GM21528 (cell line): ENCODE measurements at regions not wholly inside any gene's neighbourhood (a gene's known extent, or its start where the extent isn't known, plus 50 kb on each side); places are given as distances from the start of the nearest gene placed in this dataset.
"Not testable (repeated sequence)": the region's sequence is repeated elsewhere in the genome, so short reads cannot be mapped to it uniquely, and the experiment has no call there.

Source experiments
- ATAC-seq: cut with Tn5 transposase; IDR thresholded peaks from one replicate; pipeline ENCODE4 v1.9.1; 2021; ENCODE audit warnings: mild to moderate bottlenecking, moderate library complexity; ENCODE audit not compliant: unreplicated experiment, low FRiP score

DNA sequence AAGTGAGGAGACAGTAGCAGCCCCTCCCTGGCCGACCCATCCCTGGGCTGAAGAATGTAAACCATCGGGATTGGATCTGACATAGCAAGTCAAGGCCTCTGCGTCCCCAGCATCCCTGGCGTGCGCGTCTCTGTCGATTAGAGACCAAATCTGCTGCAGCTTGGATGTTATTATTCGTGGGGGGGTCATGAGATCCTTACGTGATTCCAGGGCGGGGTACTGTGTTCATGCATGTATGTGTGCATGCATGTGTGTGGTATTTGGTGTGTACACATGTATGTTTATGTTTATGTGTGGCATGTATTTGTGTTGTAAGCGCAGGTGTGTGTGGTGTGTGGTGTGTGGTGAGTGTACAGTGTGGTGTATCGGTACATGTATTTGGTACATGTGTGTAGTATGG lies 741.8 kb upstream of the SALL3 start:
- no peak for ATAC-seq

DNA sequence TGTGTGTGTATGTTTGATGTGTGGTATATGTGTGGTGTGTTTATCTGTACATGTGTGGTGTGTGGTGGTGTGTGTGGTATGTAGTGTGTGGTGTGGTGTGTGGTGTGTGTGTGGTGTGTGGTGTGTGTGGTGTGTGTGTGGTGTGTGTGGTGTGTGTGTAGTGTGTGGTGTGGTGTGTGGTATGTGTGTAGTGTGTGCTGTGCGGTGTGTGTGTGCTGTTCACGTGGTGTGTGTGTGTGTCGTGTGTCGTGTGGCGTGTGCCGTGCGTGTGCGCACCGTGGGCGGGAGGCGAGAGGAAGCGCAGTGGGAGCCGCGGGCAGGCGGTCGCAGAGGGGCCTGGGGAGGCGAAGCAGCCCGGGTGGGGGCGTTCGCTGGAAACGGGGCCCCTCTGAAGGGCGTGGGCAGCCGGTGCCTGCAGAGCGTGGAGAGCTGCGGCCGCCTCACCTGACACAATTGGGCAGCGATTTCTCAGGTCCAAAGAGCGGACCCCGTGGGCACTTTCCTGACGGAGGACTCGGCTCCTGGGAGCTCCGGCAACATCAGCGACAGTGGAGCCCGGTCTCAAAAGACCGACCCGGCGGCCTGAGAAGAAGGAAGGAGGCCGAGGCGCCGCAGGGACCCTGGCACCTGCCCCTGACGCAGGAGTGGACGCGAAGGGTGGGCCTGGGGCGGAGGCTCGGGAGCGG lies 741.1 kb upstream of the SALL3 start:
- ATAC-seq, result no peak

DNA sequence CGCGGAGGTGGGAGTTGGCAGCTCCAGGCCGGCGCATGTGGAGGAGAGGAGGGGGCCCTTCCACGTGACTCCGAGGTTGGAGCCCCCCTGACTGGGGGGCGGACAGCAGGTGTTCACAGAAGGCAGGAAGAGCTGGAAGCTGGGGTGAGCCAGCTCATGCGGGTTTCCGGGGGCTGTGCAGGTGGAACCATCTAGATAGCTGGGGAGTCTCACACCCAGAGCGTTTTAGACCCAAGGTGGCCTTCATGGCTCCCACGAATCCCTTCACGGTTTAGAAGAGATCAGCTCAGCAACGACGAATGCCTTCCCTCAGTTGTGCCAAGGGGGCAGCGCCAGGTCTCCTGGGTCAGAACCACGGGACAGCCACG lies 740.5 kb upstream of the SALL3 start:
- no peak for ATAC-seq

DNA sequence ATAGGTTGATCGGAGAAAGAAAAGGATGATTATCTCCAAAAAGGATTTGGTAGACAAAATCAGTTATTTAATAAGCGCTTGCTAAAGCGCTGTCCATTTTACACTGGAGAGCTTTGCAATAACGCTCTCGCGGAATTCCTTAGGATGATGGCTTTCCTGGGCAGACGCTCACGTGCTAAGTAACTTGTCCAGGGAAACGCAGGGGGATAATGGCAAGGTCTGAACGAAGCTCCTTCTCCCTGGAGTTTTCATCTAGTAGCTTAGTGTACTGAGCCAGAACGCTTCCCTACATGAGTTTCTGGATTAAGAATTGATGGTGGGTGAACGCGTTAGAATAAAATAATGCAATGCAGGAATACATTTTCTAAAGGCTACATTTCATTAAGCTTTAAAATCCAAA lies 739.5 kb upstream of the SALL3 start:
- no peak for ATAC-seq

DNA sequence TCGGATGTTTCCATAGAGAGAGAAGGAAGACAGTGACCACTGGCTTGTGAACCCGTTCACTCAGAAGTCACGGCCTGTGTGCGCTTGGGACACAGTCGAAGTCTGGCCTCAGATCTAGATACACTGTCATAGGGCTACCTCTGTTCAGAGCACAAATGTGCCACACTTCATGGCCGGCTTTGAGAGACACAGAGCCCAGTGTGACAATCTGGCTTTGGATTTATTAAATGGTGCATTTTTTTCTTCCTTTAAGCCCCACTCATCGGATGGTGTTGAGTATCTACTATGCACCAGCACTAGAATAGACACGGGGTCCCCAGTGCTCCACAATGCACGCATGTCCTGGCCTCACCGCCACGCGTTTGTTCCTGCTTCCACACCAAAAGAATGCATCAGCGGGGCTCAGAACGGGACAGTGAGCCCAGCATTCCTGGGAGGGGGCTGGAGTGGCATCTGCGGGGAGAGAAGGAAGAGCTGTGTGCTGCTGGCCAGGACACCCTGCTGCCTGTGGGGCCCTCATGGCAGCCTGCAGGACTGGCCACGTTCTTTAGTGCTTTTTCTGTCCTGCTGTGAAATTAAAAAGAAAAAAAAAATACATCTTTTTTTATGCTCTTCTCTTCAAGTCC lies 738.9 kb upstream of the SALL3 start:
- ATAC-seq, result no peak

DNA sequence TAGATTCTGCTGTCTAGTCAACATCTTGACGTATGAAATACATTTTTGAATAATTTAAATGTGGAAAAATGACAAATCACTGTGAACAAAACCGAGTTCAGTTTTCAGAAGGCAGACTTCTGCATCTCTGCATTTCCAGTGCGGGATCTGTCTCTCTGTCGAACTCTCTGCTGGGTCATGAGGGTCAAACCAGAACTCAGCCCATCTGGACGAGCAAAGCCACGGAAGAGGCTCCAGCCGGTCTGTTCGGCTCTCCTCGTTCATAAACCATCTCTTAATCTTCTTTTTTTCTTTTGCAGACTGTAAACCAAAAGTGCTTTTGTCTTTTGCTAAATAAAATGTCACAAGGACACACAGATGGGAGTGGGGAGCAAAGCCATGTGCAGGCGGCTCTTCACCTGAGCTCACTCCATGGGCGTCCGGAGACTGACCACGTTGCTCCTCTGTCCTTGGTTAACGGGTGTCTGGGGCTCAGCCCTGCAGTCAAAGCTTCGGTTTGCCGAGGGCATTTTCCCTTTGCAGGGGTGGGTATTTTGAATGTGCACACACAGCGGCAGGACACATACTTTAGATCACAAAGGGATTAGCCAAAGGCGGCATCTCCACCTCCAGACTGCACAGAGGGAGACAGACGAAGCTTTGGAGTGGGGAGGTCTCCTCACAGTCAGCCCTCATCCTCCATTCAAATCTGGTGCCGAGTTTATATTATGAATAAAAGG lies 737.9 kb upstream of the SALL3 start:
- no peak for ATAC-seq

DNA sequence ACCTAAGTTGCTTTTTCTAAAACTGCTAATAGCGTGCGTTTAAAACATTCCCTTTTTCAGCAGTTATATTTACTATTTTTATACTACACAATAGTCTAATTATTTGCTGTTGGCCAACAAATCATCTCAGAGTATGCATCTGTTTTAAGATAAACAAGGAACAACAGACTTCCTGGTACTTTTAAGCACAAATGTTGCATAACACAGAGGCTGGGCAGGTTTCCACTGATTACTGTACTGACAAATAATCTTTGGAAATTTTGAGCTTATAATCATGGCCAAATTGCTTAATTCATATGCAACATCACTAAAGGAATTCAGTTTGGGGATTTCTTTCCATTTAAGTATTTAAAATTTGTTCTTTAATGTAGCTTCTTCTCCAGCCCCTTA lies 737.4 kb upstream of the SALL3 start:
- no peak for ATAC-seq

DNA sequence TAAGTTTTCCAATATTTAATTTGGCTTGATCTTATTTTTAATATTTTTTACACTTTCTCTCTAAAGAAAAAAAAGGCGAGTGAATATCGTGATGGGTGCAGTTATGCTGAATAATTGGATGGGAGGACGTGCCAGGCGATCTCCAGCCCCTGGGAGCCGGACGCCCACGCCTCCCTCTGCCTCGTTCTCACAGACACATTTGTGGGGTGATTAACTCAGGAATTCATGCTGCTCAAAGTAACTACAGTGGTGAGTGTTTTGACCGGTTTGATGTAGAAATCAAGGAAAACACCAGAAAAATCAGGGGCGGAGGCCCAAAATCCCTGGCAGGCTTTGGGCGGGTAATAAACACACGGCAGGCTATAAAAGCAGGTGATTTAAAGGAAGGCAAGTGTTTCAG lies 736.8 kb upstream of the SALL3 start:
- ATAC-seq, result no peak

DNA sequence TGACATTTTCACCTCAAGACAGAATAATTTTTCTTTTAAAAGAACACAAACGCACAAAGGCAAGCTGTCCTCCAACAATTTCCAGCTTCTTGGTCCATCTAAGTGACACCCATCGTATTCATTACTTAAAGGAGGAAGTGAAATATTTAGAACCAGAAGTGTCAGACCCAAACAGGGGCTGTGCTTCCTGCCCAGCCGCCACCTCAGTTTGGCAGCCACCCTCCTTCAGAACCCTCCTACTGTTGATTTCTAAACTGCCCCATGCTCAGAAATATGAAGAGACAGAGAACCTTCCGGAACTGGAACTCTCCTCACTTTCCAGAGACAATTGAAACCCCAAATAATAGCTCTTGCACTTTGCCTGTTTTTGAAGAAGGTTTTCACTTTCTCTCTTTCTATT lies 734.8 kb upstream of the SALL3 start:
- no peak for ATAC-seq

DNA sequence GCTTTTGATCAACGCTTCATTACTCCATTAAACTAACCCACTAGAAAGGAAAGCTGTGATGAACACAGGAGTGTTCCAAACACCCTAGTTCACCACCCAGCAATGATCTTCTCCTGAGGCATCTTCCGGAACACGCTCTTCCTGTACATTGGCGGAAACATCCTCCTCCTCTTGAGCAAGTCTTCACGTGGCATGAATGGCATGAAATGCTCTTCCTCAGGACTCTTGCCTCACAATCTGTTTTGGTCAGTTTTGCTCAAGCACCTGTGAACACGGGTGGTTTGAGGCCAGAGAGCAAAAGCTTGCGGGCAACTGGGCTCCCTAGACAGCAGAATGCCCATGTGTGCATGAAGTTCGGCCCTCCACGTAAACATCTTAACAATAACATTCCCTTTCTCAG lies 734.2 kb upstream of the SALL3 start:
- no peak for ATAC-seq

DNA sequence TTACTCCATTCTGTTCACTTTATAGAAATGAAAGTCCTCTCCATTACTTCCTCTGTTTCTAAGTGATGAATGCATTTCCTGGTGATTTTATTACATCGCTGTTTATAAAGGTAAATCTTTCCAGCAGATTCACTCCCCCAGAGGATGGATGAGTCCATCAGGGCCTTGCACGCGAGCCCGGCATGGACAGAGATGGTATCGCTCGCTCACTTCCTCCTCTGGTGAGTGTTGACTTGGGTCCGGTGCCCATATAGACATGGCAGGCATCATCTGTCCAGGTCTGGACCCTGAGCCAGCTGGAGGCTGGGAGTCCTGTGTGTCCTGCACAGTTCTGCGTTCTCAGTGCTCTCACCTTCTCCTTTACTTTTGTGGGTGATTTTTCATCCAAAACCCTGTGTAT lies 733.6 kb upstream of the SALL3 start:
- no peak for ATAC-seq

DNA sequence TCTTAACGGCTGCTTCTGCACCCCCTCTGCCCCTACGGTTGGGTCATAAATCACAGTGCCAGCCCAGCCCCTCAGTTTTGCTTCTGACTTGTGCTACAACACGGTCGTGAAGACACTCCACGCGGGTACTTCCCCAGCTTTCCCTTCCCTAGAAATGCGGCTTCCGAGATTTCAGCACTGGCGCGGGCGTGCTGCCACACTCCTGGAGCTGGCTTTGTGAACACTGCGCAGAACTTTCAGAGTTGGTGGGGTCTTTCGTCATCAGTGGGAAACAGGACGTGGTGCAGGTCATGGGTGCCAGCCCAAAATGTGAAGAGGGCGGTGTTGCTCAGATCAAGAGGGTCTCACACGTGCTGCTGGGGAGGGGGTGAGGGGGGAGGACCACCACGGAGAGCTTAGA lies 733.0 kb upstream of the SALL3 start:
- no peak for ATAC-seq

DNA sequence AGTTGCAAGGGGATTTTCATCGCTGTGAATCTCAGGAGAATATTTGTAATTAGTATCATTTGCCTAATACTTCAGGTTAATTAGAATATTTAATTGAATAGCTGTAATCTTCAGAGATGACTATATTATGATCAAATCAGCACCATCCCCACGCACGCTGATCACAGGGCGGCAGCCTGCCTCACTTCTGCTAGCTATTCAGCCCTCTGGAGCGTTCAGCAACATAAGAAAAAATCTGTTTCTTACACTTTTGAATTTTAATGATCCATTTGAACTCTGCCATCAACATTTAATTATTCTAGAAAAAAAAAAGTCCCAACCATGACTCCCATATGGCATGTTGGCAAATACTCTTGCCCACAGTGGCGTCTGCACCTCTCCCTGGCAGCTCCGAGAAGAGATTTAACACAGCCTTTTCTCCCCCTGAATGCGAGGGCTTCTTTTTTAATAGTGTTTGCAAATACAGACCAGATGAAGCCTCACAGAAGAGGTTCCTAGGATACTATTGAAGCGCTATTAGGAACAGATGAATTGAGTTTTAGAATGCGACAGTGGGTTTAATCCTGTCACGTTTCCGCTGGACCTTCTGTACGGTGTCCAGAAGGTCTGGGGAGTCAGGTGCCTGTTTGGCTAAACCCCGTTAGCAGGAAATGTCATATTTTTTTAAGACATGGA lies 731.9 kb upstream of the SALL3 start:
- ATAC-seq, result no peak

DNA sequence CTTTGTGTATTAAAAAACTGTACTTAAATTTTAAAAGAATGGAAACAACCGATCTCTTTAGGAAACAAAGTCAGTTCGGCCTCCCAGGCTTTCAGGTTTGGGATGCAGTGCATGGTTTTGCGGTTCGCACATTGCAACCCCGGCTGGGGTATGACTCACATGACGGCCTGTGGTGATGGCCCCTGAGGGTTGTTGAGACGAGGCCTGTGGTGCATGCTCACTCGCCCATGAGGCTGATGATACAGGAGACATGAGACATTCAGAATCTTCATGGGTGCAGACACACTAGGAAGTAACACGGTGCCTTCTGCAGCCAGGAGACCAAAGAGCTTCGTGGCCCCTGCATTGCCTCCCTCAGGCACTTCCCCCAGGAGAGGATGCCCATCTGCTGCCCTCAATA lies 724.6 kb upstream of the SALL3 start:
- ATAC-seq, result no peak

DNA sequence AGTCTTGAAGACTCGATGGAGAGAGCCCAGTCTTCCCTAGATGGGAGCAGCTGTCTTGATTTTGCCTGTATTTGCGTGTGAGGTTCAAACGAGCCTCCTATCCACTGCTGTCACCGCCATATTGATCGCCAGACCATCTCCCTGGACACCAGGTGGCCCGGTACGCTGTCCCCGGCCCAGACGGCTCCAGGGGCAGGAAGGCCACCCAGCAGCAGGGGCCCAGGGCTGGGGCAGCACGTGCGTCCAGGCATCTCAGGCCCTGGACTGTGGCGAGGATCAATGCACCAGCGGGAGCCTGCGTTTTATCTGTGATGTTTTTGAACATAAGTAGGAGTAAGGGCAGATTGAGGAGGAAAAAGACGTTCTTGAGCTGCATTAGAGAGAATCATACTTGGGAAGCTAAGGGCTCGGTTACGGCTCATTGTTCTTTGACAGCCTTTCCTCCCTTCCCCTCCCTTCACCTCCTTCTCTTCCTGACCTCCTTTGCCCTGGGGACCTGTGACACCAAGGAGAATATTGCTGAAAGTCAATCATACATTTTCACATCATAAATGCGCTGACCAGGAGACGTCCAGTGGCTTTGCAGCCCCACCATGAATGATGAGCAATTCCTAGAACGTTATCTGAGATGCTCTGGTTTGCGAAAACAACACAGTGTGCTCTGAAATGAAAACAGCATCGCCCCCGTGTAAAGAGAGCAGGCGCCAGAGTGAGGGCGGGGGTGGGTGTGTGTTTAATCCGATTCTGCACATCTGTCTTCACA lies 711.2 kb upstream of the SALL3 start:
- no peak for ATAC-seq

DNA sequence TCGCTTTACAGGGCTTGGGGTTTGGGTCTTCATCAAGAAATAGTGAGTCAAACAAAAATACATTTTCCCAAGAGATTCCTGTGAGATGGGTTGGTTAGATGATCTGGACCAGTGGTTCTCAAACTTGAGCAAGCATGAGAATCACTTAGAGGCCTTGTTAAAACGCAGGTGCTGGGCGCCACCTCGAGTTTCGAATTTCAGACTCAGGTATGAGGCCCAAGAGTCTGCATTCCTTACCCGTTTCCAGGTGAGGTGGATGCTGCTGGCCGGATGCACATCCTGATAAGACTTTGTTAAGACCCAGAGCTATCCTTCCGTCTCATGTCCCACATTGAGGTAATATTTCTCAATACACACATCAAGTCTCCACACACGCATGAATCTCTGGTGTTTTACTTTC lies 707.8 kb upstream of the SALL3 start:
- no peak for ATAC-seq

DNA sequence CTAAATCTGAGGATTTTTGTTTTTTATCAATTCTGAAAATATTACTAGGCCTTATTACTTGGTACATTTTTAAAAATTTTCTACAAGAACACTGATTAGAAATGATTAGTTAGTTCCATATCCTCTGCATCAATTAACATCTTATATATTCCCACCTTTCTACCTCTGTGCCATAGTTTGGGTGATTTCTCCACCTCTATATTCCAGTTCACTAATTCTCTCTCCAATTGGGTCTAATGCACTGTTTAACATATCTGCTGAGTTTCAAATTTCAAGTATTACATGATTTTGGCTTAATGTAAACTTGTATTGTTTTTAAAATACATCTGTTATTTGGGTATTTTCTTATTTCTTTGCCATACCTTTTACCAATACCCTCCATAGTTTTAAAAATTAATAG lies 705.7 kb upstream of the SALL3 start:
- ATAC-seq, result no peak

DNA sequence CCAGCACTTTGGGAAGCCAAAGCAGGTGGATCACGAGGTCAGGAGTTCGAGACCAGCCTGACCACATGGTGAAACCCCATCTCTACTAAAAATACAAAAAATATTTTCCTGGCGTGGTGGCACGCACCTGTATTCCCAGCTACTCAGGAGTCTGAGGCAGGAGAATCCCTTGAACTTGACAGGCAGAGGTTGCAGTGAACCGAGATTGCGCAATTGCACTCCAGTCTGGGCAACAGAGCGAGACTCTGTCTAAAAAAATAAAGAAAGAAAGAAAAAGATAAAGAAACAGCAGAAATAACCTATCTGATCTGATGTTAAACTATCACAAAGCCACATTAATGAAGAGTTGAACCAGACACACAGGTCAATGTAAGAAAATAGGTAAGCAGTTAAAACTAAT lies 696.2 kb upstream of the SALL3 start:
- not testable (repeated sequence) for ATAC-seq

DNA sequence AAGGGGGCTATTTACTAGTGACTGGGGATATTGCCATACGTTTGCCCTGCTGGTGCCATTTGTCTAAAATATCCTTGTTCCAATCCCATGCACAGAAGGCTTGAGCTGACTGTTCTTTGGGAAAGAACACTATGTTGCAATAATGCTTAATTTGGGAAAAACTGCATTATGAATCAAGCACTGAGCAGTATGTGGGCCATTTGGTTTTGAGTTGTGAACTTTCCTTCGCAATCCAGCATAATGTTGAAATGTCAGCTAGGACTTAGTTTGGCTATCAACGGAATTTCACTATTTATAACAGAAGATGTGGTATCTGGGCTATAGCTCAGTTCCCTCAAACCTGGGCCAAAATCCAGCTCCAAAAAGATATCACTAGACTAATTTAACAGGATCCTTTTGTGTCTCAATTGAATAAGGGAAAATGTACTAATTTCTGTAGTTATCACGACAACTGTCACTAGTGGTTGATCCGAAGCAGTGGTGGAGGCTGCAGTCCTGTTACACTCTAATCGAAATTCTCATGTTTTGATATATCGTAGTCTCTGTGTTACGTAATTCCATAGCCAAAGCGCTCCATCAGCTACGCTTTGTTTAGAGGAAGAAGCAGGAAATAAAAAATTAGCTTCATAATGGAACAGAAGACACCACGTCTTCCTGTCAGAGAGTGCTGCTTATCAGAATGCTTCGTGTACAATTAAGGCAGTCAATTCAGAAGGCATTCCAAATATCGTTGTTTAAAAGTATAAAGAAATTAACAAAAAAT lies 686.8 kb upstream of the SALL3 start:
- ATAC-seq, result no peak

DNA sequence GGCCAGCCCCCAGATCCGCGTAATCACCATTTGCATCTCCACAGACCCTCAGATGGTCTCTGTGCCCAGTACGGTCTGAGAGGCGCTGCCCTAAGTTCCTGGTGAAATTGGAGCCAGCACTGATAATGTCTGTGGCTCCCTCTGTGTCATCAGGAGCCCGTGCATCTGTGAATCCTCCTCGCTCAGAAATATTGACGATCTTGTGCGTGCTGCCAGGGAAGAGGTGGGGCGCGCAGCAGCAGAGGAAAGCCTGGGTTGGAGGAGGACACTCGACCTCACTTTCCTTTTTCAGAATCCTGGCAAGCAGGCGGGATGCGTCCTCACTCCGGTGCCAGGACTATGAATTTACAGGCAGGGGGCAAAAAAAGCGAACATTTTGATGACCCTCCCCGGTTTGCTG lies 686.1 kb upstream of the SALL3 start:
- ATAC-seq, result no peak
